GM12874 (cell line): ENCODE measurements at regions not wholly inside any gene's neighbourhood (a gene's known extent, or its start where the extent isn't known, plus 50 kb on each side); places are given as distances from the start of the nearest gene placed in this dataset.

Source experiments
- CTCF ChIP-seq: IDR thresholded peaks from 2 replicates; pipeline ENCODE4 v1.5.1; 2011; ENCODE audit warnings: low read depth, mild to moderate bottlenecking, control low read depth, low read length, moderate library complexity; ENCODE audit not compliant: insufficient read depth

- no peak for TF ChIP-seq CTCF
Observed at GRCh38 chr9:103674271-103674670, 419.8 kb upstream of the SMC2 start.

- no peak for TF ChIP-seq CTCF
Observed at GRCh38 chr9:103680581-103680980, 413.5 kb upstream of the SMC2 start.

- no peak for TF ChIP-seq CTCF
Observed at GRCh38 chr9:103681435-103681834, 412.7 kb upstream of the SMC2 start.

- no peak for TF ChIP-seq CTCF
Observed at GRCh38 chr9:103700195-103700962, 393.7 kb upstream of the SMC2 start.

- TF ChIP-seq CTCF = no peak
Observed at GRCh38 chr9:103702572-103702971, 391.5 kb upstream of the SMC2 start.

- TF ChIP-seq CTCF = no peak
Observed at GRCh38 chr9:103707181-103707580, 386.9 kb upstream of the SMC2 start.

GRCh38 chr9:103709366-103709765 is 384.7 kb upstream of the SMC2 start:
- no peak for TF ChIP-seq CTCF
